ENCODE measurements at regions not wholly inside any gene's neighbourhood (a gene's known extent, or its start where the extent isn't known, plus 50 kb on each side); places are given as distances from the start of the nearest gene placed in this dataset.

DNA sequence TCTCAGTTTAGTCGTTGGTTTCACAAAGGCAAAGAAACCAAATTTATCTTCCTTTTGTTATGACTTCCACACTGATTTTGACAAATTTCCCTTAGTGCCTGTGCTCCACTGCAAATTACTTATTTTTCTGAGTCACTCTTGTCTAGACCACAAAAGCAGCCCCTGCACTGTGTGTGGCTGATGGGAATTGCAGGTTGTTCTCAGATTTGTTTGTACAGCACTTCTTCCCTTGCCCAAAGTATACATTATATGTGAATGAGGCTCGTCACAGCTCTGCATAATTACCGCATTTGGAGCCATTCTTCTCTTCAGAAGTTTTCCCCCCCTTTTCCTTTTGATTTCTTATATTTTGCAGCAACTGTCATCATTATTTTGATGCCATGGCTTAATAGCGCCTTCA lies 354.2 kb upstream of the IL12A start:
- no peaks in the 10 kb centered on the region for H3K36me3 Mint-ChIP-seq (ENCODE audit: low read depth)

DNA sequence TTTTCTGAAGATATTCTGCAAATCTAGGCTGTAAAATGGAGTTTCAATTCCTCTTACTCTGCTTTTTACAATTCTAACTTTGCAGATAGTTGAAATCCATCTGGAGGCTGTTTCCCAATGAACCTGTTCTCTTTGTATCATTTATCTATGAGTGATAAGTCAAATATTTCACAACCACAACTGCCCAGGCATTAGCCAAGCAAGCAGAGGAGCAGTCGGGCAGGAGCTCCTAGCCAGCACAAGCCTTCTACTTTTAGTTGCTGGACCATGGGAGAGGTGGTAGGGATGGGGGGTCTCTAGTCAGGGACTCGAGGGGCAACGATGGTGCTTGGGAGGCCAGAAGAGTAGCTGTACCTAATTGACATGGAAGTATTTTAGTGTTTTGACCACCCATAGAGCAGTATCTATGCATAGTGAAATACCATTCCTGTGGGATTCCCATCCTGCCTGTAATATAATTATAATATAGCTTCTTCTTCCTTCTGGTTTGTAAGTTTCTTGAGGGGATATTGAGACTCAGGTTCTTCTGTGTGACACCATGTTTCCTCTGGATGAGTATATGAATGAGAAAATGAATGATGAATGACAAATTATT lies 353.5 kb upstream of the IL12A start:
- no peak overlapping the region for H3K27ac Mint-ChIP-seq
- no peaks in the 10 kb centered on the region for H3K4me1 Mint-ChIP-seq
- H3K4me3 Mint-ChIP-seq = no peak overlapping the region
- no peaks in the 10 kb centered on the region for H3K36me3 Mint-ChIP-seq (ENCODE audit: low read depth)
- ATAC-seq (replicated peaks) = no peak
- peaks cover 5% of the 10 kb centered on the region for H3K27me3 Mint-ChIP-seq
- H3K9me3 Mint-ChIP-seq = no peaks in the 10 kb centered on the region

More for the DNA sequence above, 354.2 kb upstream of the IL12A start:
- H3K9me3 Mint-ChIP-seq = no peaks in the 10 kb centered on the region
- H3K4me3 Mint-ChIP-seq = no peak overlapping the region
- no peaks in the 10 kb centered on the region for H3K4me1 Mint-ChIP-seq
- H3K27me3 Mint-ChIP-seq = peaks cover 5% of the 10 kb centered on the region
- H3K27ac Mint-ChIP-seq = no peak overlapping the region
- no peak for ATAC-seq (replicated peaks)

DNA sequence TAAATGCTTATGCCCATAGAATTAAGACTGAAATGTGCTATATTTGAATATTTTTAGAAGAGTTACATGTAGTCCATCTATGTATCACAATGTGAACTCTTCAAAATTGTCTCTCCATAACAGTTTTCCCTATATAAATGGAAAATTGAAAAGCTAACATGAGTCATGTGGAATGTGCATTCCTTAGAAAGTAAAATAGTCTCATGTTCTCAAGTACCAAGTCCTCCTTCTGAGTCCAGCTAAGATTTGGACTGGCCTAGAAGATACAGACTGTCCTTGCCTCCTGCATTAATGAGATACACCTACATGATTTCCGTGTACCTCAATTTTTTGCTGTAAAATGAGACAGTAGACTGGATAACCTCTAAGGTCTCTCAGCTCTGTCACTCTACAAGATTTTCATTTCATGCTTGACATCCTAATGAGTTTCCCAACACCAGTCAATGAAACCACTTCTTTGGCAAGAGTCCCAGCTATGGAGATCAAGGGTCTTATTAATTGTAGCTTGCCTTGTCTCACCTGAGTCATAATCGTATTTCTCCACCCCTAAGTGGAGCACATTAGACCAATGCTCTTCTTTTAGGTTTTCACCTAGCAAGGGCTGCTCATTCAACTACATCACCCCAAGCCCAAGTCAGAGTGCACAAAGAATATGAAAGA lies 350.6 kb upstream of the IL12A start:
- Mint-ChIP-seq H3K27me3 (peaks cover 5% of the 10 kb centered on the region), H3K4me3 (no peak overlapping the region), H3K36me3 (ENCODE audit: low read depth) (no peaks in the 10 kb centered on the region), H3K4me1 (no peaks in the 10 kb centered on the region), H3K27ac (no peak overlapping the region), H3K9me3 (no peaks in the 10 kb centered on the region)
- no peak for ATAC-seq (replicated peaks)

DNA sequence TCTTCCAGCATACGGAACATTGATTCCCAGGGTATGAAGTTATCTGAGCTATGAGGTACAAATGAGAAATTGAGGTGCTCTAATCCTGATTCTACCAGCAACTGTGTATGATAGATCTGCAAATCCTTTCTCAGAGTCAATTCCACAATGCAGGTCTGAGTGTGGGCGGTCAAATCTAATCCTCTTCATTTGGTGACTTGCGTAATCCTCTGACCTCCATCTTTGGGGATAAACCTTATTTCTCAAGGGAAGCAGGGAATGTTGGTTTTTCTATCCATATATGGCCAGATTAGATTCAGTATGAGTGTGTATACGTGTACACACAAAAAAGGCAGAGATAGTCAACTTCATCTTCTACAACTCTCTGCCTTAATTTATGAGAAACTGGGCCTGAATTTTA lies 348.4 kb upstream of the IL12A start:
- H3K4me3 Mint-ChIP-seq = no peak overlapping the region
- H3K27ac Mint-ChIP-seq = no peak overlapping the region
- H3K4me1 Mint-ChIP-seq = no peaks in the 10 kb centered on the region
- H3K9me3 Mint-ChIP-seq = peaks cover 3% of the 10 kb centered on the region
- no peak for ATAC-seq (replicated peaks)
- no peaks in the 10 kb centered on the region for H3K27me3 Mint-ChIP-seq
- H3K36me3 Mint-ChIP-seq (ENCODE audit: low read depth) = no peaks in the 10 kb centered on the region

DNA sequence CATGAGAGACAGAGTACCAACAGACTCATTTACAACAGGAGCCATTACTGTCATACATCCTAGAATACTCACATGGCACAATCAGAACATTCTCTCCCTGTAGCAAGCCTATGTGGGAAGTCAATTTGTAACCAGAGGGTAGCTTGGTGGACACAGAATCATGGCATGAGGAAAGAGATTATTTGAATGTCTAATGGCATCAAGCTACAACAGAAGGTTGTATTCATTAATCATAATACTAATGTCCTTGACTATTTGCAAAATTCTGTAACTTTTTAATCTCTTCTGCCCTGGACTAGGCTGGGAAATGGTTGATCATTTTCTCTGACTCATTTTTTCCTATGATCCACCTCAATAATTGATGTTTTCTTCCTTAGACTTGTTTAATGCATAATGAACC lies 345.2 kb upstream of the IL12A start:
- Mint-ChIP-seq H3K27me3 (no peaks in the 10 kb centered on the region), H3K36me3 (ENCODE audit: low read depth) (no peaks in the 10 kb centered on the region), H3K4me3 (no peak overlapping the region), H3K9me3 (peaks cover 3% of the 10 kb centered on the region), H3K27ac (no peak overlapping the region), H3K4me1 (no peaks in the 10 kb centered on the region)
- no peak for ATAC-seq (replicated peaks)

DNA sequence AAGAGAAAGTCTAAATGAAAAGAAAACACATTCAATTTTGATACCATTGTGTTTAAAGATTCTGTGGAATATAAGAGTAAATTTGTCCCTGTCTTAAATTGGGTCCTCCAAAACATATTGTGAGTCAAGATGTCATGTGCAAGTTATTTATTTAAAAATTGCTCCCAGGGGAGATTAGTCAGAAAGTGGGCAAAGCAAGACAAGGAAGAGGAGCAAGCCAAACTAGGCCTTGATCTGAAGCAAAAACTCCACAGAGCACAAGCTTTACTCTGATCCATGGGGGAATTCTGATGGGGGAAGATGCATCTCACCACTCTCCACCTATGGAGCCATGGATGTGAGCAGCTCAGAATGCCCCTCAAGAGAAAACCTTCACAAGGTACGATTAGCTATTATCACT lies 342.8 kb upstream of the IL12A start:
- no peaks in the 10 kb centered on the region for H3K27me3 Mint-ChIP-seq
- ATAC-seq (replicated peaks) = no peak
- H3K4me3 Mint-ChIP-seq = no peak overlapping the region
- no peaks in the 10 kb centered on the region for H3K36me3 Mint-ChIP-seq (ENCODE audit: low read depth)
- H3K9me3 Mint-ChIP-seq = peaks cover 3% of the 10 kb centered on the region
- no peaks in the 10 kb centered on the region for H3K4me1 Mint-ChIP-seq
- H3K27ac Mint-ChIP-seq = no peak overlapping the region

DNA sequence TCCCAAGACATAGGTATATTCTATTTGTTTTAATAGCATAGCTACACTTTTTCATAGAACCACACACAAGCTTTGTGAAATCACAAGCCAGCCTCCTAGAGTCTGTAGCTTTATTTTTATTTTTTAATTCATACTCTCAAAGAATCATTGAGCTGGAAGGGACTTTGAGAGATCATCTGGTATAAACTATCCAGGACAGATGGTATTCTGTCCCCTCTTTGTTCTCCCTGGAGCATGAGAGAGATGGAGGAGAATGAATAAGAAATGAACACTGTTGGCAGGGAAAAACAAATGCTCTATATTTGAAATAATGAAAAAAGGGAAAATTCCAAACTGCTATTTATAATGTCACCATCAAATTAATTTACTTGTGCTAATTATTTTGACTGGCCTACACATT lies 338.7 kb upstream of the IL12A start:
- Mint-ChIP-seq H3K27ac (no peak overlapping the region), H3K36me3 (ENCODE audit: low read depth) (no peaks in the 10 kb centered on the region), H3K9me3 (no peaks in the 10 kb centered on the region), H3K4me3 (no peak overlapping the region), H3K4me1 (no peaks in the 10 kb centered on the region), H3K27me3 (no peaks in the 10 kb centered on the region)
- ATAC-seq (replicated peaks) = no peak

DNA sequence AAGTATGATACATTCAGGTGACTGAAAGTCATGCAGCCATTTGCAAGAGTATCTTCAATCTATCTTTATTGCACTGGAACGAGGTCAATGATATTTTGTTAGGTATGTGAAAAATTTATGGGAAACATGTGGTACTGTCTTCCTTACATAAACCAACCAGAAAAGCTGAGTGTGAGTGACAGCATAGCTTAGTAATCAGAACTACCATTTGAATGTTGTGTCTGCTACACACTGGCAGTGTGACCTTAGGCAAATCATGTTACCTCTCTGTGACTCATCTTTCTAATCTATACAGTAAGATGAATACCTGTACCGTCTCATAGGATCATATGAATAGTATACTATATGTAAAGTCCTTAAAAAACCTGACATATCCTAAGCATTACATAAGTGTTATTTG lies 337.9 kb upstream of the IL12A start:
- Mint-ChIP-seq H3K36me3 (ENCODE audit: low read depth) (no peaks in the 10 kb centered on the region), H3K27ac (no peak overlapping the region), H3K27me3 (no peaks in the 10 kb centered on the region), H3K9me3 (no peaks in the 10 kb centered on the region), H3K4me3 (no peak overlapping the region), H3K4me1 (no peaks in the 10 kb centered on the region)
- no peak for ATAC-seq (replicated peaks)

DNA sequence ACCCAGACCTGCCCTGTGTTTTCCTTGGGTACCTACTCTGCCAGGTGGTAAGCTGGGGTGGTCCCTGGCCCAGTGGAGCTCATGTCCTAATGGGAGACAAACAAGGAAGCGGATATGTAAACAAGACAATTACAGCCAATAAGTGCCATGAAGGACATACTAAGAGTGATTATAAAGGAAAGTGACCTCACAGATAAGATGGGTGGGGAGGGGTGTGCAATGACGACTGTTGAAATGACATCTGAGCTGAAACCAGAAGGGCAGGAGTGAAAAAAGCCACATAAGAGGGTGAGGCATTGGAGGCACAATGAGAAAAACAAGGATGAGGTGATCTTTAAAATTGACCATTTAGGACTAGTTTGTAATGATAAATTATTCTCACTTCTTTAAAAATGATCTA lies 336.2 kb upstream of the IL12A start:
- Mint-ChIP-seq H3K27me3 (no peaks in the 10 kb centered on the region), H3K9me3 (no peaks in the 10 kb centered on the region), H3K36me3 (ENCODE audit: low read depth) (no peaks in the 10 kb centered on the region), H3K4me1 (no peaks in the 10 kb centered on the region), H3K27ac (no peak overlapping the region), H3K4me3 (no peak overlapping the region)
- no peak for ATAC-seq (replicated peaks)

DNA sequence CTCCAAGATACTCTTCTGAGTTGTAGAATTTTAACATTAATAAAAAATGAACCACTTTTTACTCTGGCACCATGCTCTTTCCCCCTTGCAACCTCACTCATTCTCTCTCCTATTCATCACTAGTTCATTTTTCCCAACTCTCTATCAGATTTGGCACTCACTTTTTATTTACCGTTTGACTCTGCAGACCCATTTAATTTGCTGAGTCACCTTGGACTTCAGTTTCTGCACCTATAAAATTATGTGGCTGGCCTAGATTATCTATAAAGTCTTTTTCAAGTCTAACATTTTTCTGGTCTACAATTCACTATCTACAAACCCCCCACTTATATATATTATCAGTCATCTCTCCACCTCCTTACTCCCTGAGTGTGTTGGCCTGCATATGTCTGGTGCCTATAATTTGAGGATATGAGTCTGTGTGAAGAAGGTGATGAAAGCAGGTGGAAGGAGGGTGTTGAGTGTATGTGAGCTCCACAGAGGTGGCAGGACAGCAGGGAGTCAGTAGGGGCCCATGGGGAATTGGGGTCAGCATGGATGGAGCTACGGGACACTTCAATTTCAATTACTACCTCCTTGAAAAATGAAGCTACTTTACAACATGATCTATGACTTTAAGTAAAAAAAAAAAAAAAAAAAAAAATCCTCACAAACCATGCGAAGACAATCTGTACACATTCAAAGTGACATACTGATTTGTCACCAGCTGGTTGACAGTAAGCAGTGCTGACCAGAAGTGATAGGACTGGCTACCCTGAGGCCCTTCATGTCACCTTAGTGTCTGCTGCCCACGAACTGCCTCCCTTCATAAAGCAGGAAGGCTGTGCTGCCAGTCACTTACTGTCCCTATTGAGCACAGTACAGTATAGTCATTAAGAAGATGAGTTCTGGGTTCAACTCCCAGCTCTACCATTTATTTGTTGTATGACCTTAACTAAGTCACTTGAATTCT lies 334.2 kb upstream of the IL12A start:
- no peak for ATAC-seq (replicated peaks)
- no peaks in the 10 kb centered on the region for H3K4me1 Mint-ChIP-seq
- H3K36me3 Mint-ChIP-seq (ENCODE audit: low read depth) = no peaks in the 10 kb centered on the region
- no peaks in the 10 kb centered on the region for H3K9me3 Mint-ChIP-seq
- no peaks in the 10 kb centered on the region for H3K27me3 Mint-ChIP-seq
- H3K27ac Mint-ChIP-seq = no peak overlapping the region
- no peak overlapping the region for H3K4me3 Mint-ChIP-seq

DNA sequence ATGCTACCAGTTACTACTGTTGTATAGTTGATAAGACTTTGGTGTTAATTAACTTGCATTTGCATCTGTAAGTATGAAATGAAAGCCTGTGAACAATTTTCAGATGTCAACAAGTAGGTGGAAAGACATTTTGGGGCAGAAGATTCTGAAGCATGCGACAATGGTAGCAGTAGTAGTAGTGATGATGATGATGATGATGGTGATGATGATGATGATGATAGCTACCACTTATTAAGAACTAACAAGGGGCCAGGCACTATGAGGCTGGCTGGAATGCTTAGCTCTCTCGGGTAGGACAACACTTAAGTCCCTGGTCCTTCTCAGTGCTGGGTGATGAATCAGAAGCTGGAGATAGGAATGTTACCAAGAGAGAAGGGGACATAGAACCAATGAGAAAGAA lies 333.4 kb upstream of the IL12A start:
- Mint-ChIP-seq H3K27ac (no peak overlapping the region), H3K4me3 (no peak overlapping the region), H3K9me3 (no peaks in the 10 kb centered on the region), H3K36me3 (ENCODE audit: low read depth) (no peaks in the 10 kb centered on the region), H3K4me1 (no peaks in the 10 kb centered on the region), H3K27me3 (no peaks in the 10 kb centered on the region)
- ATAC-seq (replicated peaks) = no peak

DNA sequence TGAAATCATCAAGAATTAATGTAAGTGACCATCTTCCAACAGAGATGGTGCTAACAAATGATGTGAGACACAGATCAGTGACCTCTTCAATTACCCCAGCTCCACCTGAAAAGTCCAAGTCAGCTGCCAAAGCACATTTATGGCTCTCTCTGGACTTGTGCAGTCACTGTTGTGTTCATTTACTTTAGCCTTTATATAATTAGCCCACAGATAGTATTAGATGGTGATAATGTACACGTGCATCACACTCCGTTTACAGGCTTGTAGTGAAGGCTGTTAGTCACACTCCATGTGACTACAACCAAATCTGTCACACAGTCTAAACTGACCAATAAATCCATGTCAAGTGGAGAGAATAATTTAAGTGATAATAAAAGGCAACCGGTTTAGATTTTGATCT lies 331.5 kb upstream of the IL12A start:
- Mint-ChIP-seq H3K27ac (no peak overlapping the region), H3K27me3 (no peaks in the 10 kb centered on the region), H3K4me3 (no peak overlapping the region), H3K9me3 (peaks cover 5% of the 10 kb centered on the region), H3K4me1 (no peaks in the 10 kb centered on the region), H3K36me3 (ENCODE audit: low read depth) (no peaks in the 10 kb centered on the region)
- no peak for ATAC-seq (replicated peaks)

DNA sequence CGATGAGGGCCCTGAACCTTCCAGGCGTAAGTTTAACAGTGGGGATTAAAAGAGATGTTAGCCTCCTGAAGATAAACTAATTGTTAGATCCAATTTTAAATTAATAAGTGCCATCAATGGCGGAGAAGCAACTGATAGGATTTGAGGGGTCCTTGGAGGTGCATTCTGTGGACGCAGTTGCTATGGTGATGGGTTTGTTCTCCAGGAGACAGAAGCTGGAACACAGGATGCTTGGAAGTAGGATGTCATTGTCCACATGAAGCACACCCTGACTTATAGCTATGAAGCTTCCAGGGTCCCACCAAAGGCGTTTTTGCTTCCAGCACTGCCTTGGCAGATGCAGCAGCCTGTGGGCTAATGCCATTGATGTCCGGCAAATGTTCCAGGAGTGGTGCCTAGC lies 331.0 kb upstream of the IL12A start:
- ATAC-seq (replicated peaks) = no peak
- Mint-ChIP-seq H3K4me3 (no peak overlapping the region), H3K4me1 (no peaks in the 10 kb centered on the region), H3K9me3 (peaks cover 8% of the 10 kb centered on the region), H3K27ac (no peak overlapping the region), H3K36me3 (ENCODE audit: low read depth) (no peaks in the 10 kb centered on the region), H3K27me3 (no peaks in the 10 kb centered on the region)

DNA sequence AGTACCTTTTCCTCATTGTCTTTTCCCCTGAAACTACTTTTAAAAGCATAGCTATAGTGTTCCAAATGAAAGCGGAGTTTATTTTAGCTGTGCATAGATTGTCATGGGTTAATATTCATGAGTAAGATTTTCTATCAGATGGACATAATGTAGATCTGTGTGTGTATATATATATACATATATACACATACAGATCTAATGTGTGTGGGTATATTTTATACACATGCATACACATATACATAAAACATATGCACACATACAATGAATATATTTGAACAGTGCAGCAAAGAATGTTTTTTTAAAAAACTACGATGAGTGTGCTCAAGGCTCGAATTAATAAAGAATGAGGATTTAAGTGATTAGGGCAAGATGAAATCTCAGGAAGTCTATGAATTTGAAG lies 328.3 kb upstream of the IL12A start:
- no peak for ATAC-seq (replicated peaks)
- no peak overlapping the region for H3K4me3 Mint-ChIP-seq
- H3K36me3 Mint-ChIP-seq (ENCODE audit: low read depth) = no peaks in the 10 kb centered on the region
- H3K27ac Mint-ChIP-seq = no peak overlapping the region
- H3K9me3 Mint-ChIP-seq = peaks cover 8% of the 10 kb centered on the region
- no peaks in the 10 kb centered on the region for H3K4me1 Mint-ChIP-seq
- no peaks in the 10 kb centered on the region for H3K27me3 Mint-ChIP-seq

DNA sequence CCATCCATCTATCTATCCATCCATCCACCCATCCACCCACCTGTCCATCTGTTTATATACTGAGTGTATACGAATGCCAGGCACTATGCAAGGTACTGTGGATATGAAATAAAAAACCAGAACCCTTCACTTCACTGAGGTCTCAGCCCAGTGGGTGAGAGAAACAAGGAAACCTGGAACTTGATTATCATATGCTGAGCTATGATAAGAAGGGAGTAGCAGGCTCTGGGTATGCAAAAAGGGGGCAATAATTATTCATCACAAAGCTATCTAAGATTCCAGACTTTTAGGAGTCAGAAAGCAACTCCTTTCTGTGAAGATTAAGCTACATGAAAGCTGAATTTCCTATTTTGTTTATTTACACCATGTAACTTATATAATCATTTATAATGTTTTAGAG lies 327.7 kb upstream of the IL12A start:
- no peak for ATAC-seq (replicated peaks)
- Mint-ChIP-seq H3K27ac (no peak overlapping the region), H3K36me3 (ENCODE audit: low read depth) (no peaks in the 10 kb centered on the region), H3K9me3 (peaks cover 8% of the 10 kb centered on the region), H3K4me3 (no peak overlapping the region), H3K4me1 (no peaks in the 10 kb centered on the region), H3K27me3 (no peaks in the 10 kb centered on the region)
